Glutamatergic neuron (in vitro differentiated cells): ENCODE measurements at regions not wholly inside any gene's neighbourhood (a gene's known extent, or its start where the extent isn't known, plus 50 kb on each side); places are given as distances from the start of the nearest gene placed in this dataset.
A peak's percentile ranks its signal among the peaks of the same experiment; 100 is the strongest.

Source experiments
- DNase-seq: peaks from one replicate; pipeline ENCODE4 v3.0.0; 2022
- H3K27ac Mint-ChIP-seq: one replicate; pipeline ENCODE4 v1.8.0; 2020; ENCODE audit warnings: mild to moderate bottlenecking, mixed read lengths, inconsistent platforms; ENCODE audit not compliant: unreplicated experiment
- H3K27me3 Mint-ChIP-seq: one replicate; pipeline ENCODE4 v1.8.0; 2020; ENCODE audit warnings: mild to moderate bottlenecking, moderate library complexity, mixed read lengths, inconsistent platforms; ENCODE audit not compliant: unreplicated experiment
- H3K36me3 Mint-ChIP-seq: one replicate; pipeline ENCODE4 v1.8.0; 2020; ENCODE audit warnings: mild to moderate bottlenecking, mixed read lengths, inconsistent platforms; ENCODE audit not compliant: unreplicated experiment
- H3K4me1 Mint-ChIP-seq: one replicate; pipeline ENCODE4 v1.8.0; 2020; ENCODE audit warnings: mild to moderate bottlenecking, low read depth, mixed read lengths, inconsistent platforms; ENCODE audit not compliant: unreplicated experiment
- H3K4me3 Mint-ChIP-seq: one replicate; pipeline ENCODE4 v1.8.0; 2020; ENCODE audit warnings: mild to moderate bottlenecking, mixed read lengths, inconsistent platforms; ENCODE audit not compliant: unreplicated experiment
- H3K9me3 Mint-ChIP-seq: one replicate; pipeline ENCODE4 v1.8.0; 2020; ENCODE audit warnings: mild to moderate bottlenecking, moderate library complexity, mixed read lengths, inconsistent platforms; ENCODE audit not compliant: unreplicated experiment
- TF ChIP-seq, protein P1 (sequence below): fragments of 200-600 bp; sonication (generic); IDR thresholded peaks from one replicate; pipeline ENCODE4 v1.5.0; 2021; ENCODE audit not compliant: partially characterized antibody, unreplicated experiment

DNA sequence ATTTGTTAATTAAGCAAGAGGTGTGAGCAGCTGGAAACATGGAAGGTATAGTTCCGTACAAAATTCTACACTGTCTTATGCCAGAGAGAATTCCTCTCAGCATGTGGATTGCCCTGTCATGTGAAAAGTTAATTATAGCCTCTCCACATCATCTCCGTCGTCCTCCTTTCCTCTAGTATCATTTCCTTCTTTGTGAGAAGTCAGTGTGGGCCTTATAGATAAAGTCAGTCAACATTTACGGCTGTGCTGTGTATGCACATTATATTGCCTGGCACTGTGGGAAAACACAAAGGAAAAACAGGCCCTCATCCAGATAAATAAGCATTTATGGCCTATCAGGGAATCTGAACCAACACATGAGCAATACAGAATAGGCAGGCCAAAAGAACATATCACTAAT lies 236.6 kb downstream of the SEC23A start:
- no peak overlapping the region for H3K4me3 Mint-ChIP-seq
- no peak for DNase-seq
- H3K27ac Mint-ChIP-seq, result no peak overlapping the region
- peaks cover 21% of the 10 kb centered on the region for H3K4me1 Mint-ChIP-seq
- TF ChIP-seq, protein P1, sequence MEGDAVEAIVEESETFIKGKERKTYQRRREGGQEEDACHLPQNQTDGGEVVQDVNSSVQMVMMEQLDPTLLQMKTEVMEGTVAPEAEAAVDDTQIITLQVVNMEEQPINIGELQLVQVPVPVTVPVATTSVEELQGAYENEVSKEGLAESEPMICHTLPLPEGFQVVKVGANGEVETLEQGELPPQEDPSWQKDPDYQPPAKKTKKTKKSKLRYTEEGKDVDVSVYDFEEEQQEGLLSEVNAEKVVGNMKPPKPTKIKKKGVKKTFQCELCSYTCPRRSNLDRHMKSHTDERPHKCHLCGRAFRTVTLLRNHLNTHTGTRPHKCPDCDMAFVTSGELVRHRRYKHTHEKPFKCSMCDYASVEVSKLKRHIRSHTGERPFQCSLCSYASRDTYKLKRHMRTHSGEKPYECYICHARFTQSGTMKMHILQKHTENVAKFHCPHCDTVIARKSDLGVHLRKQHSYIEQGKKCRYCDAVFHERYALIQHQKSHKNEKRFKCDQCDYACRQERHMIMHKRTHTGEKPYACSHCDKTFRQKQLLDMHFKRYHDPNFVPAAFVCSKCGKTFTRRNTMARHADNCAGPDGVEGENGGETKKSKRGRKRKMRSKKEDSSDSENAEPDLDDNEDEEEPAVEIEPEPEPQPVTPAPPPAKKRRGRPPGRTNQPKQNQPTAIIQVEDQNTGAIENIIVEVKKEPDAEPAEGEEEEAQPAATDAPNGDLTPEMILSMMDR, result no peak
- peaks cover 18% of the 10 kb centered on the region for H3K36me3 Mint-ChIP-seq
- H3K27me3 Mint-ChIP-seq, result peaks cover 3% of the 10 kb centered on the region
- H3K9me3 Mint-ChIP-seq, result peaks cover 12% of the 10 kb centered on the region

DNA sequence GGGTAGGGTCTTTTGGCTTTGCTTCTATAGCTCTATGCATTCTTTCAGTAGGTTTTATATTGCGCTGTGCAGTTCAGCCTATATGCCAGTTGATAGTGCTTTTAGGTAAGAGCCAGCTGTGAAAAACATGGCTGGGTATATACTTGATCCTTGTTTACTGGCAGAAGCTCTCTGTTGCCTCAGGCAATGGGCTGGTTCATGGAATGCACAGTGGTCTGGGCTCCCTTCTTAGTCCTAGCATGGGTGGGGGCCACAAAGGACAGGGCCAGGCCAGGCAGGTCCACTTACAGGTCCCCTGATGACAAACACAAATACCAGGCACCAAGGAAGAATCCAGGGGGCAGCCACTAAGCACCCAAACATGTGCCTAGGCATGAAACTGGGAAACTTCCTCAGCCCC lies 240.7 kb downstream of the SEC23A start:
- Mint-ChIP-seq H3K9me3 (peaks cover 12% of the 10 kb centered on the region), H3K4me1 (peaks cover 14% of the 10 kb centered on the region), H3K27ac (no peak overlapping the region), H3K4me3 (no peak overlapping the region), H3K36me3 (peaks cover 23% of the 10 kb centered on the region), H3K27me3 (peaks cover 4% of the 10 kb centered on the region)
- DNase-seq, result no peak
- TF ChIP-seq, protein P1, result no peak

DNA sequence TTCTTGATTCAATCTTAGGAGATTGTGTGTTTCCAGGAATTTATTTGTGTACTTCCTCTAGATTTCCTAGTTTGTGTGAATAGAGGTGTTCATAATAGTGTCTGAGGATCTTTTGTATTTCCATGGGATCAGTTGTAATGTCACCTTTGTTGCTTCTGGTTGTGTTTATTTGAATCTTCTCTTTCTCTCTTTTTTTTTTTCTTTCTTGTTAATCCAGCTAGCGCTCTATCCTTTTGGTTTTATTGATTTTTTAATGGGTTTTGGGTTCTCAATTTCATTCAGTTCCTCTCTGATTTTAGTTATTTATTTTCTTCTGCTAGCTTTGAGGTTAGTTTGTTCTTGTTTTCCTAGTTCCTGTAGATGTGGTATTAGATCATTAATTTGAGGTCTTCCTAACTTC lies 242.5 kb downstream of the SEC23A start:
- DNase-seq, result no peak
- Mint-ChIP-seq H3K4me1 (peaks cover 12% of the 10 kb centered on the region), H3K4me3 (peak overlapping the region; percentile 5), H3K27me3 (peaks cover 6% of the 10 kb centered on the region), H3K27ac (peak overlapping the region; percentile 63), H3K36me3 (peaks cover 23% of the 10 kb centered on the region), H3K9me3 (peaks cover 9% of the 10 kb centered on the region)
- TF ChIP-seq, protein P1, result no peak

DNA sequence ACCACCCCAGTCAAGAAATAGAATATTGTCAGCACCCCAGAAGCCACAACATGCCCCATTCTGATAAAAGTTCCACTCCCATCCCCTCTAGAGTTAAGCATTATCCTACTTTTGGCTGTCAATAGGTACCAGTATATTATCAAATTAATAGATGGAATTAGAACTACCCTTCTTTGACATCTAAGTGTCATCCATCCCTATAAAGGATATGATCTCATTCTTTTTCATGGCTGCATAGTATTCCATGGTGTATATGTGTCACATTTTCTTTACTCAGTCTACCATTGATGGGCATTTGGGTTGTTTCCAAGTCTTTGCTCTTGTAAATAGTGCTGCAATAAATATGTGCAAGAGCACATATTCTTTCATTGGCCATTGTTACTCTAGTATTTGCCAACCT lies 246.2 kb downstream of the SEC23A start:
- H3K4me1 Mint-ChIP-seq, result peaks cover 11% of the 10 kb centered on the region
- TF ChIP-seq, protein P1, result no peak
- H3K4me3 Mint-ChIP-seq, result no peak overlapping the region
- peaks cover 4% of the 10 kb centered on the region for H3K27me3 Mint-ChIP-seq
- peaks cover 3% of the 10 kb centered on the region for H3K9me3 Mint-ChIP-seq
- H3K27ac Mint-ChIP-seq, result no peak overlapping the region
- peaks cover 7% of the 10 kb centered on the region for H3K36me3 Mint-ChIP-seq
- DNase-seq, result no peak

DNA sequence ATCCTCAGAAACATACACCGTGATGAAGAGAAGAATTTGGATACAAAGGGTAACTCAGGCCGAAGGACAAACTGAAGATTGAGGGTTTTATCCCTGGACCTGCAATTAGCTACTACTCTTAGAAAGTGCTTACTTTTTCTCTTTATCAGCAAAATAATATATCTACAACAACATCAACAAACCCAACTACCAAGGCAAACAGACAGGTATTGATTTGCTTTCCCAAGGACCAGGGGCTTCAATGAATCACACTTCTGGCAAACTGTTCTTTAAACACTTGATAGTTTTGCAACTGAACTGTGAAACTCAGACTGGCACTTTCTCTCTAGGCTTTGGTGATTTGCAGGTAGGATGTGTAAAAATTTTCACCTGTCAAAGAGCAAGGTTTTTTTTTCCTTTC lies 247.5 kb downstream of the SEC23A start:
- Mint-ChIP-seq H3K4me3 (no peak overlapping the region), H3K27ac (no peak overlapping the region), H3K36me3 (no peaks in the 10 kb centered on the region), H3K9me3 (peaks cover 3% of the 10 kb centered on the region), H3K4me1 (peaks cover 4% of the 10 kb centered on the region), H3K27me3 (peaks cover 2% of the 10 kb centered on the region)
- DNase-seq, result no peak
- TF ChIP-seq, protein P1, result no peak
